CD4-positive, alpha-beta T cell treated with Interleukin-15 for 1 hour (primary cell): ENCODE measurements at regions not wholly inside any gene's neighbourhood (a gene's known extent, or its start where the extent isn't known, plus 50 kb on each side); places are given as distances from the start of the nearest gene placed in this dataset.

Experiments
- DNase-seq: peaks from one replicate; pipeline ENCODE4 v3.0.0-alpha.2; 2020

- DNase-seq = no peak
Measured at GRCh38 chr2:55101466-55101865, 51.2 kb upstream of the RTN4 start.

- no peak for DNase-seq
Measured at GRCh38 chr2:55099878-55100820, 49.9 kb upstream of the RTN4 start.
